Motor neuron (in vitro differentiated cells): ENCODE measurements at regions not wholly inside any gene's neighbourhood (a gene's known extent, or its start where the extent isn't known, plus 50 kb on each side); places are given as distances from the start of the nearest gene placed in this dataset.
"Not testable (repeated sequence)": the region's sequence is repeated elsewhere in the genome, so short reads cannot be mapped to it uniquely, and the experiment has no call there.

Experiments
- ATAC-seq, 8 experiments: fragments of 200-7000 bp; cut with Tn5 transposase; replicated peaks in 6 of 8; 2 replicates each; pipeline ENCODE4 v1.8.0; 2021; ENCODE audit warnings: mild to moderate bottlenecking in 8 of 8, moderate library complexity in 8 of 8
- H3K27ac ChIP-seq, 2 donors: fragments of 250-450 bp; sonication (Bioruptor Pico); 2 replicates each; pipeline ENCODE4 v1.9.0; 2021; ENCODE audit warnings: antibody characterized with exemption in 2 of 2, mild to moderate bottlenecking in 2 of 2, moderate library complexity in 1 of 2
- H3K4me1 ChIP-seq, 2 donors: fragments of 250-450 bp; sonication (Bioruptor Pico); replicated peaks in 1 of 2; 2 replicates each; pipeline ENCODE4 v1.6.1; 2021; ENCODE audit warnings: antibody characterized with exemption in 2 of 2, mild to moderate bottlenecking in 2 of 2, moderate library complexity in 1 of 2
- H3K4me3 ChIP-seq, 5 donors: fragments of 250-450 bp; sonication (Bioruptor Pico); 2 replicates each; pipeline ENCODE4 v1.9.0; 2021; ENCODE audit warnings: antibody characterized with exemption in 5 of 5, mild to moderate bottlenecking in 5 of 5, moderate library complexity in 4 of 5
- WGBS, 10 experiments: fragments of 450-650 bp; shearing (Covaris generic); methylation state at CpG; one replicate each; pipeline ENCODE4 v1.0.0; 2022; 5-methylcytosine and 5-hydroxymethylcytosine counted together
- in situ Hi-C, 9 experiments: fragments of 400-800 bp; cut with MboI; loops; one replicate each; pipeline ENCODE4 v1.15.0; 2021; ENCODE audit warnings: low sequenced_read_pairs in 9 of 9, low pct_unique_long_range_greater_than_20kb in 2 of 9; ENCODE audit not compliant: unreplicated experiment in 9 of 9

GRCh38 chr12:114499338-114499737 is 93.4 kb upstream of the TBX5 start:
- Histone ChIP-seq H3K4me1 (peaks cover 0 to 2% of the 10 kb centered on the region in 2 donors), H3K27ac (no peak overlapping the region), H3K4me3 (no peak overlapping the region)
- peak in 2 of 8 experiments; percentile 49 to 78 for ATAC-seq
- in situ Hi-C loops, result loop anchor here in 1 of 9 experiments (25.0 kb wide), 1 partner anchor 337 kb away; no protein-coding TSS in a partner anchor
- WGBS, 10 experiments, result 0 to 100% (median 56%) methylated on average over 1 to 4 of the region's 5 CpGs

- no peak for ATAC-seq
- Histone ChIP-seq H3K27ac (no peak overlapping the region), H3K4me1 (no peaks in the 10 kb centered on the region), H3K4me3 (no peak overlapping the region)
- WGBS, 10 experiments, result 0 to 72% (median 42%) methylated on average over 1 to 3 of the region's 3 CpGs; no CpG with 5 or more reads in 2 of the 10 experiments
- in situ Hi-C loops, result loop anchor here in 1 of 9 experiments (25.0 kb wide), 1 partner anchor 330 kb away; no protein-coding TSS in a partner anchor
Measured at GRCh38 chr12:114491916-114492315, 86.0 kb upstream of the TBX5 start.

DNA sequence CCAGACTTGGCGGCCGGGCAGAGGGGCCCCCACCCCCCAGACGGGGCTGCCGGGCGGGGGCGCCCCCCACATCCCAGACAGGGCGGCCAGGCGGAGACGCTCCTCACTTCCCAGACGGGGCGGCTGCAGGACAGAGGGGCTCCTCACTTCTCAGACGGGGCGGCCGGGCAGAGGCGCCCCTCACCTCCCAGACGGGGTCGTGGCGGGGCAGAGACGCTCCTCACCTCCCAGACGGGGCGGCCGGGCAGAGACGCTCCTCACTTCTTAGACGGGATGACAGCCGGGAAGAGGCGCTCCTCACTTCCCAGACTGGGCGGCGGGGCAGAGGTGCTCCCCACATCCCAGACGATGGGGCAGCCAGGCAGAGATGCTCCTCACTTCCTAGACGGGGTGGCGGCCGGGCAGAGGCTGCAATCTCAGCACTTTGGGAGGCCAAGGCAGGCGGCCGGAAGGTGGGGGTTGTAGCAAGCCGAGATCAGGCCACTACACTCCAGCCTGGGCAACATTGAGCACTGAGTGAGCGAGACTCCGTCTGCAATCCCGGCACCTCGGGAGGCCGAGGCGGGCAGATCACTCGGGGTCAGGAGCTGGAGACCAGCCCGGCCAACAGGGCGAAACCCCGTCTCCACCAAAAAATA is 79.0 kb upstream of the TBX5 start:
- H3K4me3 ChIP-seq, ATAC-seq, H3K4me1 ChIP-seq, H3K27ac ChIP-seq: not testable (repeated sequence)
- WGBS, 10 experiments, result no CpG with 5 or more reads among the region's 45 CpGs
- in situ Hi-C loops, result loop anchor here in 1 of 9 experiments (25.0 kb wide), 1 partner anchor 323 kb away; no protein-coding TSS in a partner anchor

- in situ Hi-C loops, result loop anchor here in 1 of 9 experiments (25.0 kb wide), 1 partner anchor 322 kb away; no protein-coding TSS in a partner anchor
- Histone ChIP-seq H3K4me3 (no peak overlapping the region), H3K4me1 (peaks cover 0 to 3% of the 10 kb centered on the region in 2 donors), H3K27ac (no peak overlapping the region)
- no peak for ATAC-seq
- 11 to 100% (median 63%) methylated on average over 1 to 3 of the region's 3 CpGs for WGBS, 10 experiments
Measured at GRCh38 chr12:114483996-114484395, 78.1 kb upstream of the TBX5 start.

- in situ Hi-C loops, result loop anchor here in 1 of 9 experiments (25.0 kb wide), 1 partner anchor 319 kb away; no protein-coding TSS in a partner anchor
- H3K4me3 ChIP-seq, result no peak overlapping the region
- peaks cover 0 to 3% of the 10 kb centered on the region in 2 donors for H3K4me1 ChIP-seq
- WGBS, 10 experiments, result 0 to 16% (median 6%) methylated on average over 1 to 6 of the region's 6 CpGs; no CpG with 5 or more reads in 4 of the 10 experiments
- H3K27ac ChIP-seq, result no peak overlapping the region
- ATAC-seq, result peak in 1 of 8 experiments; percentile 18
Measured at GRCh38 chr12:114481200-114481535, 75.2 kb upstream of the TBX5 start.

GRCh38 chr12:114480337-114481199 is 74.6 kb upstream of the TBX5 start:
- Histone ChIP-seq H3K27ac (no peak overlapping the region), H3K4me1 (peaks cover 0 to 3% of the 10 kb centered on the region in 2 donors), H3K4me3 (no peak overlapping the region)
- ATAC-seq, result peak in 2 of 8 experiments; percentile 21 to 40
- in situ Hi-C loops, result loop anchor here in 1 of 9 experiments (25.0 kb wide), 1 partner anchor 318 kb away; no protein-coding TSS in a partner anchor
- WGBS, 10 experiments, result 0 to 6% (median 1%) methylated on average over 1 to 17 of the region's 34 CpGs; no CpG with 5 or more reads in 1 of the 10 experiments

DNA sequence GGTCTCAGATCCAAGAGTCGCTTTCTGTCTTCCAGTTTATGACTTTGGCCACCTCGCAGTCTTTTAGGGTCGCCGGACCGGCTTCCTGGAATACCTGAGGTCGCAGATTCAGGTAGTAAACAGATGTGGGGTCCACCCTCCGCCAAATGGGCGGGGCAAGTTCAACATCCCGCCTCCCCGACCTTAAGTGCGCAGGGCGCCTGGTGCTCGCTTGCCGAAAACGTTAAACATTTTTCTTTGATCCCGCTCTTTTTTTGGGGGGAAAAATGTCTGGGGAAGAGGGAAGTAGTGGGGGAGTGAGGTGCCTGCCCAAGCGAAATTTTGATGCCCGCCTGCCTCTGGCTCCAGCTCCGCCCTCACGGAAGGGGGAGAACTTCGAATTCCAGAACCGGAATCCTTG is 73.9 kb upstream of the TBX5 start:
- in situ Hi-C loops, result loop anchor here in 1 of 9 experiments (25.0 kb wide), 1 partner anchor 318 kb away; no protein-coding TSS in a partner anchor
- ATAC-seq, result no peak

DNA sequence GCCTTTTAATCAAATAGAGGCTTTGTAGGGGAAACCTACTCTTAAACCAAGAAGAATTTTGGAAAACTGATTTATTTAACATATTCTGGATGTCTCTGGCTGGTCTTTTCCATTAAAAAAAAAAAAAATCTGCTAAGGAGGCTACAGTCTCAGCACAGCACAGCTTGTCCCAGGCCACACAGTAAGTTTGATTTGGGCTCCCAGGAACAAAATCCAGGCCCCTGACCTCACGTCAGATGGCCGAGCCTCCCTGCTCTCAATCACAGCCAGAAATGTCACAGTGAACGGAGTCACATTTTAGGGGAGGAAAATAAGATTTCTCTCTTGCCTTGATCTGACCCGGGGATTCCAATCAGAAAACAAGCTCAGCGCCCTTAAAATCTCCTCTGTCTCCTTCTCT is 72.9 kb upstream of the TBX5 start:
- 10 to 86% (median 50%) methylated on average over 1 to 5 of the region's 5 CpGs; no CpG with 5 or more reads in 1 of the 10 experiments for WGBS, 10 experiments
- Histone ChIP-seq H3K4me3 (no peak overlapping the region), H3K27ac (no peak overlapping the region), H3K4me1 (peaks cover 0 to 3% of the 10 kb centered on the region in 2 donors)
- ATAC-seq, result no peak
- in situ Hi-C loops, result loop anchor here in 1 of 9 experiments (25.0 kb wide), 1 partner anchor 317 kb away; no protein-coding TSS in a partner anchor

More for the DNA sequence above, 73.9 kb upstream of the TBX5 start:
- H3K27ac ChIP-seq, result no peak overlapping the region
- 0 to 40% (median 0%) methylated on average over 1 to 14 of the region's 22 CpGs for WGBS, 10 experiments
- H3K4me3 ChIP-seq, result no peak overlapping the region
- H3K4me1 ChIP-seq, result peaks cover 0 to 3% of the 10 kb centered on the region in 2 donors

DNA sequence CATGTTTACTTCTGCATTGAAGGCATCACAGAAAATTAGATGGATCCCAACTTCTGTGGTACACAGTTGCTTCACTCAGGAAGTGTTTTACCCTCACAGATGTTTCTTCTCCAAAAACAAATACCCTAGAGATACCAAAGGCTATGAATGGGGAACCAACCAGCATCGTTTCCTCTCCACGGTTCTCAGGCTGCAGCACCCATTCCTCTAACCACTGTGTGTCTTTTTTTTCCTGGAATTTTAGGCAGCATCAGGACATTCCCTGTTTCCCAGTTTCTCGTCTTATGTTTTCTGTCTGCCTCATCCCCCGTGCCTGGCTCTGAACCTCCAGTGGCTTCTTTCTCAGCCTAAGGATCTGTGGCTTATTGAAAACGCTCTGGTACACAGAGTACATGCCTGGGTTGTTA is 72.0 kb upstream of the TBX5 start:
- 0 to 85% (median 18%) methylated on average over 2 to 5 of the region's 5 CpGs; no CpG with 5 or more reads in 2 of the 10 experiments for WGBS, 10 experiments
- no peak overlapping the region for H3K27ac ChIP-seq
- ATAC-seq, result no peak
- H3K4me3 ChIP-seq, result no peak overlapping the region
- H3K4me1 ChIP-seq, result peaks cover 0 to 3% of the 10 kb centered on the region in 2 donors
- in situ Hi-C loops, result loop anchor here in 1 of 9 experiments (25.0 kb wide), 1 partner anchor 316 kb away; no protein-coding TSS in a partner anchor

GRCh38 chr12:114476159-114476558 is 70.2 kb upstream of the TBX5 start:
- in situ Hi-C loops, result loop anchor here in 1 of 9 experiments (25.0 kb wide), 1 partner anchor 314 kb away; no protein-coding TSS in a partner anchor
- peaks cover 0 to 3% of the 10 kb centered on the region in 2 donors for H3K4me1 ChIP-seq
- peak in 3 of 8 experiments; percentile 53 to 70 (median 69) for ATAC-seq
- WGBS, 10 experiments, result 0 to 80% (median 43%) methylated on average over 1 to 2 of the region's 2 CpGs; no CpG with 5 or more reads in 3 of the 10 experiments
- no peak overlapping the region for H3K4me3 ChIP-seq
- no peak overlapping the region for H3K27ac ChIP-seq

- no peaks in the 10 kb centered on the region for H3K4me1 ChIP-seq
- no peak for ATAC-seq
- 5 to 100% (median 80%) methylated on average over 1 to 3 of the region's 3 CpGs; no CpG with 5 or more reads in 2 of the 10 experiments for WGBS, 10 experiments
- no peak overlapping the region for H3K27ac ChIP-seq
- in situ Hi-C loops, result no loop called here
- no peak overlapping the region for H3K4me3 ChIP-seq
Measured at GRCh38 chr12:114473717-114474116, 67.8 kb upstream of the TBX5 start.

- in situ Hi-C loops, result no loop called here
- WGBS, 10 experiments, result 26 to 94% (median 67%) methylated on average over 2 of the region's 2 CpGs; no CpG with 5 or more reads in 4 of the 10 experiments
- H3K4me1 ChIP-seq, result no peaks in the 10 kb centered on the region
- no peak for ATAC-seq
- H3K4me3 ChIP-seq, result no peak overlapping the region
- H3K27ac ChIP-seq, result no peak overlapping the region
Measured at GRCh38 chr12:114473018-114473417, 67.1 kb upstream of the TBX5 start.
